ENCODE measurements at regions not wholly inside any gene's neighbourhood (a gene's known extent, or its start where the extent isn't known, plus 50 kb on each side); places are given as distances from the start of the nearest gene placed in this dataset.

- TF ChIP-seq ZNF148 (tag by site-specific recombination; IDR thresholded peaks at IDR 0.05; ENCODE audit: borderline replicate concordance) (no peak), ZNF830 (tag by site-specific recombination; IDR thresholded peaks at IDR 0.05; ENCODE audit: low read depth) (no peak), ZNF10 (tag by site-specific recombination; IDR thresholded peaks at IDR 0.05) (no peak), ZFP3 (tag by site-specific recombination; IDR thresholded peaks at IDR 0.05; ENCODE audit: low read depth) (no peak), ZNF791 (tag by site-specific recombination; IDR thresholded peaks at IDR 0.05) (no peak)
Measured at GRCh38 chr21:32181457-32181856, 97.4 kb downstream of the MIS18A start (continued).

GRCh38 chr21:32174819-32175218, 104.0 kb downstream of the MIS18A start:
- no peak for TF ChIP-seq ZNF19 (tag by site-specific recombination; IDR thresholded peaks at IDR 0.05; ENCODE audit: low read depth)
- 0 out of 2 replicates have a peak, but pooled peaks have one; percentile 24 for TF ChIP-seq ZNF350 (tag by site-specific recombination; IDR thresholded peaks at IDR 0.05)
- CTCF ChIA-PET = interaction anchor here (0.7 to 1.1 kb wide), 2 partner anchors 12 to 208 kb away, joined by 3 read pairs; no protein-coding TSS in a partner anchor
- H3K9me3 ChIP-seq (ENCODE audit: control insufficient read depth, insufficient read depth, low read depth, low read length) = no peaks in the 10 kb centered on the region
- H3K36me3 ChIP-seq (ENCODE audit: control insufficient read depth in 2 of 2, insufficient read depth in 1 of 2, low read length in 2 of 2) = no peaks in the 10 kb centered on the region
- H3K4me1 ChIP-seq (ENCODE audit: control insufficient read depth, insufficient read depth, low read length) = no peaks in the 10 kb centered on the region
- H3K27ac ChIP-seq (ENCODE audit: extremely low read depth, low read depth, low read length) = no peak overlapping the region
- H3K4me3 ChIP-seq (ENCODE audit: low read depth, low read length) = no peak overlapping the region
- POLR2A ChIA-PET = no interaction called here

- CTCF ChIA-PET = interaction anchor here (0.7 kb wide), 1 partner anchor 768 kb away, joined by 3 read pairs; no protein-coding TSS in a partner anchor
- TF ChIP-seq ZNF660 (tag by site-specific recombination; IDR thresholded peaks at IDR 0.05) (no peak), ZNF114 (tag by site-specific recombination; IDR thresholded peaks at IDR 0.05) (no peak), ZNF530 (tag by site-specific recombination; IDR thresholded peaks at IDR 0.05; ENCODE audit: low read depth) (no peak), INSM2 (tag by site-specific recombination; IDR thresholded peaks at IDR 0.05) (no peak), ZBTB44 (tag by site-specific recombination; IDR thresholded peaks at IDR 0.05) (no peak), ZNF830 (tag by site-specific recombination; IDR thresholded peaks at IDR 0.05; ENCODE audit: low read depth) (no peak), ZNF645 (tag by site-specific recombination; IDR thresholded peaks at IDR 0.05) (no peak), HOXA7 (CRISPR knock-in tag; IDR thresholded peaks at IDR 0.05; ENCODE audit: borderline replicate concordance) (no peak), KLF16 (tag by site-specific recombination; IDR thresholded peaks at IDR 0.05) (no peak), ZNF513 (tag by site-specific recombination; IDR thresholded peaks at IDR 0.05) (no peak), PATZ1 (tag by site-specific recombination; IDR thresholded peaks at IDR 0.05) (no peak), ZNF692 (tag by site-specific recombination; IDR thresholded peaks at IDR 0.05) (no peak)
Measured at GRCh38 chr21:32173121-32173724, 105.6 kb downstream of the MIS18A start.

More at GRCh38 chr21:32173121-32173724, 105.6 kb downstream of the MIS18A start:
- Histone ChIP-seq H3K9me3 (ENCODE audit: control insufficient read depth, insufficient read depth, low read depth, low read length) (no peaks in the 10 kb centered on the region), H3K36me3 (ENCODE audit: control insufficient read depth in 2 of 2, insufficient read depth in 1 of 2, low read length in 2 of 2) (no peaks in the 10 kb centered on the region), H3K27ac (ENCODE audit: extremely low read depth, low read depth, low read length) (no peak overlapping the region), H3K4me3 (ENCODE audit: low read depth, low read length) (no peak overlapping the region), H3K4me1 (ENCODE audit: control insufficient read depth, insufficient read depth, low read length) (no peaks in the 10 kb centered on the region)
- POLR2A ChIA-PET = no interaction called here
